ENCODE measurements at regions not wholly inside any gene's neighbourhood (a gene's known extent, or its start where the extent isn't known, plus 50 kb on each side); places are given as distances from the start of the nearest gene placed in this dataset.

- Histone ChIP-seq H3K27me3 (ENCODE audit: insufficient read depth, low read depth) (no peaks in the 10 kb centered on the region), H3K4me3 (IDR thresholded peaks at IDR 0.05; ENCODE audit: insufficient read depth, low read depth, low read length) (no peak overlapping the region), H3K4me1 (ENCODE audit: low read depth, poor library complexity, severe bottlenecking) (no peaks in the 10 kb centered on the region), H3K4me2 (no peak overlapping the region), H4K20me1 (ENCODE audit: insufficient read depth) (no peaks in the 10 kb centered on the region), H3K27ac (no peak overlapping the region), H2AFZ (ENCODE audit: low read depth) (no peak overlapping the region), H3K36me3 (ENCODE audit: insufficient read depth) (no peaks in the 10 kb centered on the region), H3K79me2 (ENCODE audit: insufficient read depth, low read depth) (no peaks in the 10 kb centered on the region), H3K9ac (no peak overlapping the region)
- no peak for TF ChIP-seq CTCF (conservative IDR thresholded peaks at IDR 0.05; ENCODE audit: low read depth, low read length)
Observed at GRCh38 chr4:26212528-26212927, 108.3 kb upstream of the RBPJ start.

GRCh38 chr4:26213317-26213716, 107.5 kb upstream of the RBPJ start:
- Histone ChIP-seq H3K27me3 (ENCODE audit: insufficient read depth, low read depth) (no peaks in the 10 kb centered on the region), H3K4me1 (ENCODE audit: low read depth, poor library complexity, severe bottlenecking) (no peaks in the 10 kb centered on the region), H3K4me3 (IDR thresholded peaks at IDR 0.05; ENCODE audit: insufficient read depth, low read depth, low read length) (no peak overlapping the region), H4K20me1 (ENCODE audit: insufficient read depth) (no peaks in the 10 kb centered on the region), H3K27ac (no peak overlapping the region), H3K9ac (no peak overlapping the region), H3K79me2 (ENCODE audit: insufficient read depth, low read depth) (no peaks in the 10 kb centered on the region), H2AFZ (ENCODE audit: low read depth) (no peak overlapping the region), H3K36me3 (ENCODE audit: insufficient read depth) (no peaks in the 10 kb centered on the region), H3K4me2 (no peak overlapping the region)
- TF ChIP-seq CTCF (conservative IDR thresholded peaks at IDR 0.05; ENCODE audit: low read depth, low read length), result no peak

DNA sequence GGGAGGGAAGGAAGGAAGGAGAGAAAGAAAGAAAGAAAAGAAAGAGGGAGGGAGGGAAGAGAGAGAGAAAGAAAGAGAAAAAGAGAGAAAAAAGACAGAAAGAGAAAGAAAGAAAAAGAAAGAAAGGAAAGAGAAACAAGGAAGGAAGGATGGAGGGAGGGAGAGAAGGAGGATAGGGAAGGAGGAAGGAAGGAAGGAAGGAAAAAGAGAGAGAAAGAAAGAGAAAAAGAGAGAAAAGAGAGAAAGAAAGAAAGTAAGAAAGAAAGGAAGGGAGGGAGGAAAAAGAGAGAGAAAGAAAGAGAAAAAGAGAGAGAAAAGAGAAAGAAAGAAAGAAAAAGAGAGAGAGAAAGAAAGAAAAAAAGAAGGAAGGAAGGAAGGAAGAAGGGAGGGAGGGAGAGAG, 105.8 kb upstream of the RBPJ start:
- Histone ChIP-seq H3K4me1 (ENCODE audit: low read depth, poor library complexity, severe bottlenecking) (no peaks in the 10 kb centered on the region), H2AFZ (ENCODE audit: low read depth) (no peak overlapping the region), H3K36me3 (ENCODE audit: insufficient read depth) (no peaks in the 10 kb centered on the region), H4K20me1 (ENCODE audit: insufficient read depth) (no peaks in the 10 kb centered on the region), H3K79me2 (ENCODE audit: insufficient read depth, low read depth) (no peaks in the 10 kb centered on the region), H3K4me3 (IDR thresholded peaks at IDR 0.05; ENCODE audit: insufficient read depth, low read depth, low read length) (no peak overlapping the region), H3K27me3 (ENCODE audit: insufficient read depth, low read depth) (no peaks in the 10 kb centered on the region), H3K9ac (no peak overlapping the region), H3K27ac (no peak overlapping the region), H3K4me2 (no peak overlapping the region)
- TF ChIP-seq CTCF (conservative IDR thresholded peaks at IDR 0.05; ENCODE audit: low read depth, low read length), result no peak

DNA sequence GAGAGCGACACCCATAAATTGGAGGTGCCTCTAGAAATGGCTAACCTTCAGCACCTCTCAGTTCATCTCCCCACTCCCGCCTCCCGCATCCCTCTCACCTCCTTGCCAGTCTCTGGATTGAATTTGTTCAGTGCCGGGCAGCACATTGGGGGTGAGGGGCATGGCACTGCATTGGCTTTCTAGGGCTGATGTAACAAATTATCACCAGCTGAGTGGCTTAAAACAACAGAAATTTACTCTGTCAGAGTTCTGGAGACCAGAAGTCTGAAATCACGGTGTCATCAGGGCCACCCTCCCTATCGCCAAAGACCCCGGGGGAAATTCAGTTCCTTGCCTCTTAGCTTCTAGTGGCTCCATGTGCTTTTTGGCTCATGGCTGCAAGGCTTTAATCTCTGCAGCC, 105.1 kb upstream of the RBPJ start:
- no peaks in the 10 kb centered on the region for H4K20me1 ChIP-seq (ENCODE audit: insufficient read depth)
- no peak overlapping the region for H3K27ac ChIP-seq
- H3K4me3 ChIP-seq (IDR thresholded peaks at IDR 0.05; ENCODE audit: insufficient read depth, low read depth, low read length), result no peak overlapping the region
- no peaks in the 10 kb centered on the region for H3K27me3 ChIP-seq (ENCODE audit: insufficient read depth, low read depth)
- TF ChIP-seq CTCF (conservative IDR thresholded peaks at IDR 0.05; ENCODE audit: low read depth, low read length), result no peak
- H3K4me1 ChIP-seq (ENCODE audit: low read depth, poor library complexity, severe bottlenecking), result no peaks in the 10 kb centered on the region
- no peak overlapping the region for H3K9ac ChIP-seq
- no peaks in the 10 kb centered on the region for H3K36me3 ChIP-seq (ENCODE audit: insufficient read depth)
- no peak overlapping the region for H3K4me2 ChIP-seq
- no peaks in the 10 kb centered on the region for H3K79me2 ChIP-seq (ENCODE audit: insufficient read depth, low read depth)
- no peak overlapping the region for H2AFZ ChIP-seq (ENCODE audit: low read depth)

DNA sequence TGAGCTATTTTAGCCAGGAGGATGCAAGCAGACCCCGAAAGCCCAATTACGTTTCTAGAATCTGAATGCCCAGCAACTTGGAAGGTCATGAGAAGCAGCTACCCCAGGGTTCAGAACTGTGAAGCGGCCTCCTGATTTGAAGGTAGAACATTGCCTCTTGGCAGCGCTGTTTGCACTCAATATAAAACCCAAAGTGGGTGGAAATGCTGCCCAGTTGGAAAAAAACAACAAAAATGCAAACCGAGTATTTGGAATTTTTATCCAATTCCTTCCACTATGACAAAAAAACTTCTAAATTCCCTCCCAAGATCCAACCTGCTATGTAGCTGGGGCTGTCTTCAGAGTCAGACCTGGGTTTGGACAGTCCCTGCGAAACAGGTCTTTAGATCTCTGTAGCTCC, 103.3 kb upstream of the RBPJ start:
- Histone ChIP-seq H3K4me1 (ENCODE audit: low read depth, poor library complexity, severe bottlenecking) (no peaks in the 10 kb centered on the region), H2AFZ (ENCODE audit: low read depth) (no peak overlapping the region), H3K79me2 (ENCODE audit: insufficient read depth, low read depth) (no peaks in the 10 kb centered on the region), H3K4me3 (IDR thresholded peaks at IDR 0.05; ENCODE audit: insufficient read depth, low read depth, low read length) (no peak overlapping the region), H3K4me2 (no peak overlapping the region), H4K20me1 (ENCODE audit: insufficient read depth) (no peaks in the 10 kb centered on the region), H3K27me3 (ENCODE audit: insufficient read depth, low read depth) (no peaks in the 10 kb centered on the region), H3K27ac (no peak overlapping the region), H3K36me3 (ENCODE audit: insufficient read depth) (no peaks in the 10 kb centered on the region), H3K9ac (no peak overlapping the region)
- TF ChIP-seq CTCF (conservative IDR thresholded peaks at IDR 0.05; ENCODE audit: low read depth, low read length), result no peak

All from KMS-11 (cell line).